ENCODE measurements at regions not wholly inside any gene's neighbourhood (a gene's known extent, or its start where the extent isn't known, plus 50 kb on each side); places are given as distances from the start of the nearest gene placed in this dataset.
"Not testable (repeated sequence)": the region's sequence is repeated elsewhere in the genome, so short reads cannot be mapped to it uniquely, and the experiment has no call there.

DNA sequence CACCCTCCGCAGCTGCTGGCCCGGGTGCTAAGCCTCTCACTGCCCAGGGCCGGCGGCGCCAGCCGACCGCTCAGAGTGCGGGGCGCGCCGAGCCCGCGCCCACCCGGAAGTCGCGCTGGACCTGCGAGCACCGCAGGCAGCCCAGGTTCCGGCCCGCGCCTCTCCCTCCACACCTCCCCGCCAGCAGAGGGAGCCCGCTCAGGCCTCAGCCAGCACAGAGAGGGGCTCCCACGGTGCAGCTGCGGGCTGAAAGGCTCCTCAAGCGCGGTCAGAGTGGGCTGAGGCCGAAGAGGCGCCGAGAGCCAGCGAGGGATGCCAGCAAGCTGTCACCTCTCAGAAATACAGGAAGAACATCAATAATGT is 202.0 kb upstream of the C1QTNF3 start:
- not testable (repeated sequence) for ATAC-seq (ENCODE audit: low FRiP score); DNase-seq (ENCODE audit: low spot score)

- DNase-seq (ENCODE audit: low spot score); ATAC-seq (ENCODE audit: low FRiP score): not testable (repeated sequence)
Observed at GRCh38 chr5:34245813-34246212, 202.8 kb upstream of the C1QTNF3 start.

- not testable (repeated sequence) for DNase-seq (ENCODE audit: low spot score); ATAC-seq (ENCODE audit: low FRiP score)
Observed at GRCh38 chr5:34258598-34258997, 215.6 kb upstream of the C1QTNF3 start.

- not testable (repeated sequence) for ATAC-seq (ENCODE audit: low FRiP score); DNase-seq (ENCODE audit: low spot score)
Observed at GRCh38 chr5:34261020-34261419, 218.0 kb upstream of the C1QTNF3 start.

DNA sequence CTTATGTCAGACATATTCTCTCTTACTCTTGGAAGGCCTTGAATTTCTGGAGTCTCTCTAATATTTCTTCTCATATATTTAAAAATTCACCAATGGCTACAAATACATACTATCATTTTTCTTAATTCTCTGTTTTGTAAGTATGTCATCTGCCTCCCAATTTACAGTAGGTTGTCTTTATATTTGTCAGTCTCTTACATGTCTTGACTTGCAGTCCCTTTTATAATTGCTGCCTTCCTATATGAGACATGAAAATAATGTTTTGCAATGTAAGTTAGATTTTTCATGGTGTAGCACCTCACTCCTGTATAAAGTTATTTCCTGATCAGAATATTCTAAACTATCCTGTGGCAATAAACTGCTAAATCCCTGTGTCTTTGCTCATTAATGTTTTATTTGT is 223.1 kb upstream of the C1QTNF3 start:
- ATAC-seq (ENCODE audit: low FRiP score); DNase-seq (ENCODE audit: low spot score): not testable (repeated sequence)

DNA sequence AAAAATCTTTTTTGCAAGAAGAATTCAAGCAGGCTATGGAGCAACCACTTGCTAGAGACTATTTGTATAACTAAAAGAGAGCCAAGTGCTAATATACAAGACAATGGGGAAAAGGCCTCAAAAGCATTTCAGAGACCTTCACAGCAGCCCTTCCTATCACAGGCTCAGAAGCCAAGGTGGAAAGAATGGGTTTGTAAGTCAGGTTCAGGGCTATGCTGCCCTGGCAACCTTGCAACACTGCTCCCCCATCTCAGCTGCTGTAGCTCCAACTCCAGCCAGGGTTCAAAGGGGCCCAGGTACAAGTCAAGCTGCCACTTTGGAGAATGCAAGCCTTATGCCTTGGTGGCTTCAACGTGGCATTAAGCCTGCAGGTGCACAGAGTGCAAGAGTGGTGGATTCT is 253.7 kb upstream of the C1QTNF3 start:
- ATAC-seq (ENCODE audit: low FRiP score); DNase-seq (ENCODE audit: low spot score): not testable (repeated sequence)

GRCh38 chr5:34329201-34329600 is 286.2 kb upstream of the C1QTNF3 start:
- DNase-seq (ENCODE audit: low spot score); ATAC-seq (ENCODE audit: low FRiP score): not testable (repeated sequence)

- not testable (repeated sequence) for DNase-seq (ENCODE audit: low spot score); ATAC-seq (ENCODE audit: low FRiP score)
Observed at GRCh38 chr5:34329611-34330108, 286.6 kb upstream of the C1QTNF3 start.

GRCh38 chr5:34331928-34332454 is 289.0 kb upstream of the C1QTNF3 start:
- not testable (repeated sequence) for ATAC-seq (ENCODE audit: low FRiP score); DNase-seq (ENCODE audit: low spot score)

DNA sequence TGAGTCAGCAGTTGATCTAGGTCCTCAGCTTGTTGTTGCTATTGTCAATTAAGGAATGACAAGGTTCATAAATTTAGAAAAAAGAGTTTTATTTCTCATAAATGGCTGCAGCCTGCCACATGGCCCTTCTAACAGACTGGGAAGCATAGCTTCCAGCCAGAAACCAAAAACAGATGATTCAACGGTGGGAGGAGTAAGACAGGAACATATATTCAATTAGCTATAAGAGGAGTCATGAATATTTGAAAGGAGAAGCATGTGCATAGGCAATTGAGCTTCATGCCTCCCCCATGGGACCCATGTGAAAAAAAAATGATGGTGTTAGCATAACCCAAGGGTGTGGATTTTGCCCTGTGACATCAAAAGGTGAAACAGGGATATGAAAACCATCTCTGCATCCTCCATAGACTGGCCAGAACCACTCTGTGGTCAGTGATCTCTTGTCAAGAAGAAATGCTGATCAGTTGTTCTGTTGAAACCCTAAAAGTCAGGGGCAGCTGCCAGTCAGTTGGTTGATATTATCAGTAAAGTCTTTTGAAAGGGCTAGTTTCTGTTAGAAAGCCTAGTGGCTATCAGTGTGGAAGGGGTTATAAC is 296.5 kb upstream of the C1QTNF3 start:
- ATAC-seq (ENCODE audit: low FRiP score); DNase-seq (ENCODE audit: low spot score): not testable (repeated sequence)

DNA sequence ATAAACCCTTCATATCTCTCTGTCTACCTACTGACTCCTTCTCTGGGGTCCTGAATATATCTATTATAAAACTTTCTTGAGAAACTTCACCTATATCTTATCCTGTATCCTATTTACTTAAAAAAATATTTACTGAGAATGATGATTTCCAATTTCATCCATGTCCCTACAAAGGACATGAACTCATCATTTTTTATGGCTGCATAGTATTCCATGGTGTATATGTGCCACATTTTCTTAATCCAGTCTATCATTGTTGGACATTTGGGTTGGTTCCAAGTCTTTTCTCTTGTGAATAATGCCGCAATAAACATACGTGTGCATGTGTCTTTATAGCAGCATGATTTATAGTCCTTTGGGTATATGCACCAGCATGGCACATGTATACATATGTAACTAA is 301.7 kb upstream of the RAI14 start:
- not testable (repeated sequence) for ATAC-seq (ENCODE audit: low FRiP score); DNase-seq (ENCODE audit: low spot score)

GRCh38 chr5:34371417-34371816 is 284.7 kb upstream of the RAI14 start:
- not testable (repeated sequence) for ATAC-seq (ENCODE audit: low FRiP score); DNase-seq (ENCODE audit: low spot score)

- DNase-seq (ENCODE audit: low spot score): not testable (repeated sequence)
Observed at GRCh38 chr5:34371817-34372216, 284.3 kb upstream of the RAI14 start.

DNA sequence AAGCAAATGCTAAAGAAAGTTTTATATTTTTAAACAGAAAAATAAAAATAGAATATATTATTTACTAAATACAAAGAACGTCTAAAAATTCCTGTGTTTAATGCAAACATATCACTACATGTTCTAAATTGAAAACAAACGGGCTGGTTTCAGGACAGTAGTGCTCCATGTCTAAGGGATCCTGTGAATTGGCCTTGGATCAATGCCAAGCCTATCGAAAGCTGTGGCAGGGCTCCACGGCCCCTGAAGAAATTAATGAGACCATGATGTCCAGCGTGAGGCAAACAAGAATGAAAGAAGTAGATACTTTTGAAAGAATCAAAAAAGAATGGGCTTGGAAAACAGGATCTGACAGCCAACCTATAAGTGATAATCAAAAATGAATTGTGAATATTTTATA is 283.4 kb upstream of the RAI14 start:
- DNase-seq (ENCODE audit: low spot score); ATAC-seq (ENCODE audit: low FRiP score): not testable (repeated sequence)

More at GRCh38 chr5:34371817-34372216, 284.3 kb upstream of the RAI14 start:
- ATAC-seq (ENCODE audit: low FRiP score): not testable (repeated sequence)

GRCh38 chr5:34377651-34378050 is 278.5 kb upstream of the RAI14 start:
- not testable (repeated sequence) for DNase-seq (ENCODE audit: low spot score); ATAC-seq (ENCODE audit: low FRiP score)

GRCh38 chr5:34378498-34378897 is 277.6 kb upstream of the RAI14 start:
- not testable (repeated sequence) for DNase-seq (ENCODE audit: low spot score); ATAC-seq (ENCODE audit: low FRiP score)

GRCh38 chr5:34388754-34389153 is 267.4 kb upstream of the RAI14 start:
- not testable (repeated sequence) for ATAC-seq (ENCODE audit: low FRiP score); DNase-seq (ENCODE audit: low spot score)
